Caco-2 (cell line): ENCODE measurements at regions not wholly inside any gene's neighbourhood (a gene's known extent, or its start where the extent isn't known, plus 50 kb on each side); places are given as distances from the start of the nearest gene placed in this dataset.

Experiments
- BruUV-seq: library from RNA; stranded (reverse); fragments of 400-500 nt; replicated peaks from 2 replicates; lab custom pipeline; 2021; lab: Mats Ljungman, UMichigan
- CTCF ChIA-PET: fragments of 300-600 bp; sonication (Branson Sonifier 250); formaldehyde crosslinking; loops from one replicate; lab custom pipeline; 2022; ENCODE audit warnings: antibody characterized with exemption; lab: Charles Lee
- POLR2A ChIA-PET: fragments of 300-600 bp; sonication (Branson Sonifier 250); formaldehyde crosslinking; loops from one replicate; lab custom pipeline; 2022; ENCODE audit warnings: antibody characterized with exemption; lab: Charles Lee
- DNase-seq, 2 experiments: peaks; one replicate each; pipeline versions ENCODE4 v3.0.0 to v3.0.0-alpha.2; 2020 to 2022
- H3K27me3 ChIP-seq: replicated peaks from 2 replicates; pipeline ENCODE4 v1.6.0; 2011; ENCODE audit warnings: low read length; ENCODE audit not compliant: control insufficient read depth, insufficient read depth
- H3K36me3 ChIP-seq: 2 replicates; pipeline ENCODE4 v1.5.1; 2011; ENCODE audit warnings: low read length; ENCODE audit not compliant: control insufficient read depth, insufficient read depth
- H3K4me1 ChIP-seq: fragments of 250-450 bp; sonication (Bioruptor Pico); 2 replicates; pipeline ENCODE4 v1.5.1; 2020; ENCODE audit warnings: mild to moderate bottlenecking
- H3K4me3 ChIP-seq: 2 replicates; pipeline ENCODE4 v1.5.1; 2011; ENCODE audit warnings: low read depth, mild to moderate bottlenecking, control low read depth, low read length
- H3K9me3 ChIP-seq: fragments of 250-450 bp; sonication (Bioruptor Pico); 2 replicates; pipeline ENCODE4 v1.5.1; 2020; ENCODE audit warnings: mild to moderate bottlenecking, moderate library complexity
- H3K27ac Mint-ChIP-seq: one replicate; pipeline ENCODE4 v1.8.0; 2022; ENCODE audit warnings: mixed read lengths; ENCODE audit not compliant: unreplicated experiment
- H3K27me3 Mint-ChIP-seq: one replicate; pipeline ENCODE4 v1.8.0; 2022; ENCODE audit warnings: mixed read lengths; ENCODE audit not compliant: insufficient read depth, unreplicated experiment
- H3K36me3 Mint-ChIP-seq: one replicate; pipeline ENCODE4 v1.8.0; 2022; ENCODE audit warnings: mild to moderate bottlenecking, mixed read lengths; ENCODE audit not compliant: insufficient read depth, unreplicated experiment
- H3K4me1 Mint-ChIP-seq: one replicate; pipeline ENCODE4 v1.8.0; 2022; ENCODE audit warnings: low read depth, mixed read lengths; ENCODE audit not compliant: unreplicated experiment
- H3K4me3 Mint-ChIP-seq: one replicate; pipeline ENCODE4 v1.8.0; 2022; ENCODE audit warnings: mild to moderate bottlenecking, moderate library complexity, mixed read lengths; ENCODE audit not compliant: unreplicated experiment
- H3K9me3 Mint-ChIP-seq: one replicate; pipeline ENCODE4 v1.8.0; 2022; ENCODE audit warnings: mixed read lengths; ENCODE audit not compliant: unreplicated experiment
- intact Hi-C: fragments of 100-400 bp; cut with micrococcal nuclease; formaldehyde crosslinking; loops from one replicate; pipeline ENCODE4 v1.10.0; 2022; ENCODE audit not compliant: unreplicated experiment
- TF ChIP-seq, protein P1 (sequence below), 2 experiments: fragments of 200-600 bp in 1 of 2; IDR thresholded peaks; 1 replicate in 1 of 2; 2 replicates in 1 of 2; pipeline versions ENCODE4 v1.5.1 to v1.8.0; 2011 to 2022; ENCODE audit warnings: antibody characterized with exemption in 1 of 2, control low read depth in 1 of 2, inconsistent platforms in 1 of 2, low read depth in 1 of 2, low read length in 1 of 2, mild to moderate bottlenecking in 1 of 2, moderate library complexity in 1 of 2; ENCODE audit not compliant: insufficient read depth in 1 of 2, severe bottlenecking in 1 of 2, unreplicated experiment in 1 of 2

DNA sequence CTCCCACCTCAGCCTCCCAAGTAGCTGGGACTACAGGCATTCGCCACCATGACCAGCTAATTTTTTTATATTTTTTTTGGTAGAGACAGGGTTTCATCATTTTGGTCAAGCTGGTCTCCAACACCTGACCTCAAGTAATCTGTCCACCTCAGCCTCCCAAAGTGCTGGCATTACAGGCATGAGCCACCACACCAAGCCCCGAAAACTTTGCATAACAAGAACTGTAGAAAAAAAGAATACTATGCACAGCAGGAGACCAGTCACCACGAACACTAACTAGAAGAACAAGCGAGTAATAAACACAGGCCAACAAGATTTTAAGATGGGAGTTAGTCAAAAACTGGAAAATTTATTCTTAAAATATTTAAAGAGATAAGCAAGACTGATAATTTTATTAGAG, 447.0 kb downstream of the ETV1 start:
- TF ChIP-seq, protein P1, sequence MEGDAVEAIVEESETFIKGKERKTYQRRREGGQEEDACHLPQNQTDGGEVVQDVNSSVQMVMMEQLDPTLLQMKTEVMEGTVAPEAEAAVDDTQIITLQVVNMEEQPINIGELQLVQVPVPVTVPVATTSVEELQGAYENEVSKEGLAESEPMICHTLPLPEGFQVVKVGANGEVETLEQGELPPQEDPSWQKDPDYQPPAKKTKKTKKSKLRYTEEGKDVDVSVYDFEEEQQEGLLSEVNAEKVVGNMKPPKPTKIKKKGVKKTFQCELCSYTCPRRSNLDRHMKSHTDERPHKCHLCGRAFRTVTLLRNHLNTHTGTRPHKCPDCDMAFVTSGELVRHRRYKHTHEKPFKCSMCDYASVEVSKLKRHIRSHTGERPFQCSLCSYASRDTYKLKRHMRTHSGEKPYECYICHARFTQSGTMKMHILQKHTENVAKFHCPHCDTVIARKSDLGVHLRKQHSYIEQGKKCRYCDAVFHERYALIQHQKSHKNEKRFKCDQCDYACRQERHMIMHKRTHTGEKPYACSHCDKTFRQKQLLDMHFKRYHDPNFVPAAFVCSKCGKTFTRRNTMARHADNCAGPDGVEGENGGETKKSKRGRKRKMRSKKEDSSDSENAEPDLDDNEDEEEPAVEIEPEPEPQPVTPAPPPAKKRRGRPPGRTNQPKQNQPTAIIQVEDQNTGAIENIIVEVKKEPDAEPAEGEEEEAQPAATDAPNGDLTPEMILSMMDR (IDR thresholded peaks at IDR 0.05; ENCODE audit: insufficient read depth in 1 of 2, low read depth in 1 of 2, low read length in 1 of 2, severe bottlenecking in 1 of 2, unreplicated experiment in 1 of 2): no peak
- H3K36me3 Mint-ChIP-seq: no peaks in the 10 kb centered on the region
- ChIA-PET CTCF (no interaction called here), POLR2A (no interaction called here)
- H3K9me3 Mint-ChIP-seq: no peaks in the 10 kb centered on the region
- no TSS peak for BruUV-seq
- no peak overlapping the region for H3K27ac Mint-ChIP-seq
- no peaks in the 10 kb centered on the region for H3K27me3 Mint-ChIP-seq
- H3K4me3 ChIP-seq: no peak overlapping the region
- no peaks in the 10 kb centered on the region for H3K36me3 ChIP-seq
- no peaks in the 10 kb centered on the region for H3K9me3 ChIP-seq
- intact Hi-C loops: no loop called here
- H3K4me1 ChIP-seq: no peaks in the 10 kb centered on the region
- H3K27me3 ChIP-seq: no peaks in the 10 kb centered on the region
- no peaks in the 10 kb centered on the region for H3K4me1 Mint-ChIP-seq
- no peak overlapping the region for H3K4me3 Mint-ChIP-seq
- DNase-seq: no peak

DNA sequence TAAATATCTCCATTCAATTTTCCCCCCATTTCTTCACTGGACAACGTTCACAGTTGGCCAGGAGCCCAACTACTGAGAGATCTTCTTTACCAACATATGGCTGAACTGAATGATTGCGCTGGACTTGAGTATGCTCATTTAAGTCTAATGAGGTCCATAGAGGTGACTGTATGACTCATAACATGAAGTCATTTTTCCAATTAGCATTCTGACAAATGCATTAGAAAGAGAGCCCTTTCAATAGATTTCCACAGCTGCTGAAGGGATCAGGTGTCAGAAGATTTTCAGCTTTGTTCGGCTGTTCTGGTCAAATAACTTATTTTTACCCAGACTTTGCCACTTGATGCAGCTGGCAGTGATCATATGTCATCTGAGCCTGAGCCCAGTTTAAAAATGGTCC, 438.0 kb downstream of the ETV1 start:
- intact Hi-C loops: no loop called here
- Histone ChIP-seq H3K36me3 (no peaks in the 10 kb centered on the region), H3K4me3 (no peak overlapping the region), H3K4me1 (no peaks in the 10 kb centered on the region), H3K9me3 (no peaks in the 10 kb centered on the region), H3K27me3 (no peaks in the 10 kb centered on the region)
- Mint-ChIP-seq H3K4me3 (no peak overlapping the region), H3K9me3 (no peaks in the 10 kb centered on the region), H3K36me3 (no peaks in the 10 kb centered on the region), H3K27me3 (no peaks in the 10 kb centered on the region), H3K27ac (no peak overlapping the region), H3K4me1 (no peaks in the 10 kb centered on the region)
- DNase-seq: no peak
- CTCF ChIA-PET: no interaction called here
- no TSS peak for BruUV-seq
- TF ChIP-seq, protein P1 (IDR thresholded peaks at IDR 0.05; ENCODE audit: insufficient read depth in 1 of 2, low read depth in 1 of 2, low read length in 1 of 2, severe bottlenecking in 1 of 2, unreplicated experiment in 1 of 2): no peak
- POLR2A ChIA-PET: no interaction called here

GRCh38 chr7:13560441-13560840, 429.0 kb downstream of the ETV1 start:
- TF ChIP-seq, protein P1 (IDR thresholded peaks at IDR 0.05; ENCODE audit: insufficient read depth in 1 of 2, low read depth in 1 of 2, low read length in 1 of 2, severe bottlenecking in 1 of 2, unreplicated experiment in 1 of 2): no peak
- Histone ChIP-seq H3K9me3 (no peaks in the 10 kb centered on the region), H3K27me3 (no peaks in the 10 kb centered on the region), H3K36me3 (no peaks in the 10 kb centered on the region), H3K4me1 (no peaks in the 10 kb centered on the region), H3K4me3 (no peak overlapping the region)
- no TSS peak for BruUV-seq
- intact Hi-C loops: no loop called here
- Mint-ChIP-seq H3K27ac (no peak overlapping the region), H3K4me3 (no peak overlapping the region), H3K9me3 (no peaks in the 10 kb centered on the region), H3K36me3 (no peaks in the 10 kb centered on the region), H3K27me3 (no peaks in the 10 kb centered on the region), H3K4me1 (peaks cover 9% of the 10 kb centered on the region)
- POLR2A ChIA-PET: no interaction called here
- no peak for DNase-seq
- CTCF ChIA-PET: no interaction called here
